ENCODE measurements at regions not wholly inside any gene's neighbourhood (a gene's known extent, or its start where the extent isn't known, plus 50 kb on each side); places are given as distances from the start of the nearest gene placed in this dataset.

DNA sequence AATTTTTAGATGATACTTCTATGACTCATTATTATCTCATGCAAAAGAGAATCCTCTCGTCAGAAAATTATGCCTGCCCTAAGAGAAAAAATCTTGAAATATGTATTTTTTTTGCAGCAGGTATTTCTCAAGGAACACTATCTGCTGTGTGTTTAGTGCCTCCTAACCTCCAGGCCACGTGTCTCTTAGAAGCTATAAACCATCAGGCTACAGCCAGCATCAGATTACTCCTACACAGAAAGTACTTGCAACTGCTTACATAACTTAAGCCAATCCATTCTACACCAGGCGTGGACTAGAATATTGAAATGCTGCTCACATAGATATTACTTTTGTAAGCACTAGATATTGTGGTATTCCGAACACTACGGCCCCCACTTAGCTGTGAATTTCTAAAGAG is 933.4 kb downstream of the PLA2G4A start:
- no peak for TF ChIP-seq REST (IDR thresholded peaks at IDR 0.05; ENCODE audit: unreplicated experiment)
- TF ChIP-seq EZH2phosphoT487 (IDR thresholded peaks at IDR 0.05; ENCODE audit: unreplicated experiment) = no peak
- no peak for TF ChIP-seq CTCF (conservative IDR thresholded peaks at IDR 0.05; ENCODE audit: low read depth in 2 of 2)
- no peak for TF ChIP-seq EZH2 (IDR thresholded peaks at IDR 0.05; ENCODE audit: low read depth, unreplicated experiment)
- TF ChIP-seq POLR2AphosphoS5 (IDR thresholded peaks at IDR 0.05; ENCODE audit: low read depth) = no peak
- no peak for TF ChIP-seq CREB1 (CRISPR knock-in tag; IDR thresholded peaks at IDR 0.05; ENCODE audit: low read depth)
- TF ChIP-seq JUNB (IDR thresholded peaks at IDR 0.05; ENCODE audit: unreplicated experiment) = no peak
- TF ChIP-seq, protein P1, sequence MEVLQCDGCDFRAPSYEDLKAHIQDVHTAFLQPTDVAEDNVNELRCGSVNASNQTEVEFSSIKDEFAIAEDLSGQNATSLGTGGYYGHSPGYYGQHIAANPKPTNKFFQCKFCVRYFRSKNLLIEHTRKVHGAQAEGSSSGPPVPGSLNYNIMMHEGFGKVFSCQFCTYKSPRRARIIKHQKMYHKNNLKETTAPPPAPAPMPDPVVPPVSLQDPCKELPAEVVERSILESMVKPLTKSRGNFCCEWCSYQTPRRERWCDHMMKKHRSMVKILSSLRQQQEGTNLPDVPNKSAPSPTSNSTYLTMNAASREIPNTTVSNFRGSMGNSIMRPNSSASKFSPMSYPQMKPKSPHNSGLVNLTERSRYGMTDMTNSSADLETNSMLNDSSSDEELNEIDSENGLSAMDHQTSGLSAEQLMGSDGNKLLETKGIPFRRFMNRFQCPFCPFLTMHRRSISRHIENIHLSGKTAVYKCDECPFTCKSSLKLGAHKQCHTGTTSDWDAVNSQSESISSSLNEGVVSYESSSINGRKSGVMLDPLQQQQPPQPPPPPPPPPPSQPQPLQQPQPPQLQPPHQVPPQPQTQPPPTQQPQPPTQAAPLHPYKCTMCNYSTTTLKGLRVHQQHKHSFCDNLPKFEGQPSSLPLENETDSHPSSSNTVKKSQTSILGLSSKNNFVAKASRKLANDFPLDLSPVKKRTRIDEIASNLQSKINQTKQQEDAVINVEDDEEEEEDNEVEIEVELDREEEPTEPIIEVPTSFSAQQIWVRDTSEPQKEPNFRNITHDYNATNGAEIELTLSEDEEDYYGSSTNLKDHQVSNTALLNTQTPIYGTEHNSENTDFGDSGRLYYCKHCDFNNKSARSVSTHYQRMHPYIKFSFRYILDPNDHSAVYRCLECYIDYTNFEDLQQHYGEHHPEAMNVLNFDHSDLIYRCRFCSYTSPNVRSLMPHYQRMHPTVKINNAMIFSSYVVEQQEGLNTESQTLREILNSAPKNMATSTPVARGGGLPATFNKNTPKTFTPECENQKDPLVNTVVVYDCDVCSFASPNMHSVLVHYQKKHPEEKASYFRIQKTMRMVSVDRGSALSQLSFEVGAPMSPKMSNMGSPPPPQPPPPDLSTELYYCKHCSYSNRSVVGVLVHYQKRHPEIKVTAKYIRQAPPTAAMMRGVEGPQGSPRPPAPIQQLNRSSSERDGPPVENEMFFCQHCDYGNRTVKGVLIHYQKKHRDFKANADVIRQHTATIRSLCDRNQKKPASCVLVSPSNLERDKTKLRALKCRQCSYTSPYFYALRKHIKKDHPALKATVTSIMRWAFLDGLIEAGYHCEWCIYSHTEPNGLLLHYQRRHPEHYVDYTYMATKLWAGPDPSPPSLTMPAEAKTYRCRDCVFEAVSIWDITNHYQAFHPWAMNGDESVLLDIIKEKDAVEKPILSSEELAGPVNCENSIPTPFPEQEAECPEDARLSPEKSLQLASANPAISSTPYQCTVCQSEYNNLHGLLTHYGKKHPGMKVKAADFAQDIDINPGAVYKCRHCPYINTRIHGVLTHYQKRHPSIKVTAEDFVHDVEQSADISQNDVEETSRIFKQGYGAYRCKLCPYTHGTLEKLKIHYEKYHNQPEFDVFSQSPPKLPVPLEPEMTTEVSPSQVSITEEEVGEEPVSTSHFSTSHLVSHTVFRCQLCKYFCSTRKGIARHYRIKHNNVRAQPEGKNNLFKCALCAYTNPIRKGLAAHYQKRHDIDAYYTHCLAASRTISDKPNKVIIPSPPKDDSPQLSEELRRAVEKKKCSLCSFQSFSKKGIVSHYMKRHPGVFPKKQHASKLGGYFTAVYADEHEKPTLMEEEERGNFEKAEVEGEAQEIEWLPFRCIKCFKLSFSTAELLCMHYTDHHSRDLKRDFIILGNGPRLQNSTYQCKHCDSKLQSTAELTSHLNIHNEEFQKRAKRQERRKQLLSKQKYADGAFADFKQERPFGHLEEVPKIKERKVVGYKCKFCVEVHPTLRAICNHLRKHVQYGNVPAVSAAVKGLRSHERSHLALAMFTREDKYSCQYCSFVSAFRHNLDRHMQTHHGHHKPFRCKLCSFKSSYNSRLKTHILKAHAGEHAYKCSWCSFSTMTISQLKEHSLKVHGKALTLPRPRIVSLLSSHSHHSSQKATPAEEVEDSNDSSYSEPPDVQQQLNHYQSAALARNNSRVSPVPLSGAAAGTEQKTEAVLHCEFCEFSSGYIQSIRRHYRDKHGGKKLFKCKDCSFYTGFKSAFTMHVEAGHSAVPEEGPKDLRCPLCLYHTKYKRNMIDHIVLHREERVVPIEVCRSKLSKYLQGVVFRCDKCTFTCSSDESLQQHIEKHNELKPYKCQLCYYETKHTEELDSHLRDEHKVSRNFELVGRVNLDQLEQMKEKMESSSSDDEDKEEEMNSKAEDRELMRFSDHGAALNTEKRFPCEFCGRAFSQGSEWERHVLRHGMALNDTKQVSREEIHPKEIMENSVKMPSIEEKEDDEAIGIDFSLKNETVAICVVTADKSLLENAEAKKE (CRISPR knock-in tag; IDR thresholded peaks at IDR 0.05) = no peak
- no peak for TF ChIP-seq NANOG (IDR thresholded peaks at IDR 0.05; ENCODE audit: borderline replicate concordance)

All from GM23338 (cell line).